Transverse colon (tissue), 3 donors: ENCODE measurements at regions not wholly inside any gene's neighbourhood (a gene's known extent, or its start where the extent isn't known, plus 50 kb on each side); places are given as distances from the start of the nearest gene placed in this dataset.

Source experiments
- EP300 ChIP-seq: sonication (generic); formaldehyde crosslinking; IDR thresholded peaks from one replicate; pipeline ENCODE4 v1.6.1; 2017; ENCODE audit warnings: antibody characterized with exemption, low read depth
- POLR2A ChIP-seq: fragments of 450-650 bp; IDR thresholded peaks from one replicate; pipeline ENCODE4 v1.6.1; 2016; ENCODE audit warnings: antibody characterized with exemption, mild to moderate bottlenecking, moderate library complexity
- TF ChIP-seq, protein P1 (sequence below), 5 experiments: fragments of 200-600 bp in 3 of 5; fragments of 450-650 bp in 2 of 5; sonication (generic) in 3 of 5; IDR thresholded peaks; 1 replicate in 2 of 5; 2 replicates in 3 of 5; pipeline ENCODE4 v1.5.1; 2016 to 2017; ENCODE audit warnings: antibody characterized with exemption in 5 of 5, inconsistent platforms in 3 of 5, mild to moderate bottlenecking in 2 of 5, moderate library complexity in 1 of 5

DNA sequence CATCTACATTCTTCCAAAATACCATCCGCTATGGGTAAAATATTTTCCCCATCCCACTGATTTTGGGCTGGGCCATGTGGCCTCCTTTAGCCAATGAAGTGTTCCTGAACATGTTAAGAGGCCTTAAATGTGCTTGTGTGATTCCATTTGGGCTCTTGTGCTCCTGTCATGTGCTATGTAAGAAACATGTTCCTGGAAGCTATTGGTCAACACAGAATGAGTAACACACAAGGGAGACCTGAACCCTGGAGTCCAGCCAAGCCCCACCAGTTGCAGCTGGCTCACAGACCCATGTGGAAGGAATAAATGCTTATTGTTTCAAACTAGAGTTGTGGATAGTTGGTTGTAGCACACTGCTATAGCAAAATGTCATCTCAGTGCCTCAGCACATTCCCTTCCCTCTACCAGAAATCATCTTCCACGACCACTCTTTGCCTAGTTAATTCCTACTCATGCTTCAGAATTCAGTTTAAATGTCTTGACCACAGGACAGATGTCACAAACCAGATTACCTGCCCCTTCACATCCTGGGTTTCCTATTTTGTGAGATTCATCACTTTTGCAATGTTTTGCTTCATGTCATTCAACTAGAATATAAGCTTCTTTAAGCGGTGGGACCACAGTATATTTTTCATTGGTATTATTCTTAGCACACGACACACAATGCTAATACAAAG is 217.3 kb upstream of the EEA1 start:
- TF ChIP-seq POLR2A (no peak), EP300 (no peak)
- TF ChIP-seq, protein P1, sequence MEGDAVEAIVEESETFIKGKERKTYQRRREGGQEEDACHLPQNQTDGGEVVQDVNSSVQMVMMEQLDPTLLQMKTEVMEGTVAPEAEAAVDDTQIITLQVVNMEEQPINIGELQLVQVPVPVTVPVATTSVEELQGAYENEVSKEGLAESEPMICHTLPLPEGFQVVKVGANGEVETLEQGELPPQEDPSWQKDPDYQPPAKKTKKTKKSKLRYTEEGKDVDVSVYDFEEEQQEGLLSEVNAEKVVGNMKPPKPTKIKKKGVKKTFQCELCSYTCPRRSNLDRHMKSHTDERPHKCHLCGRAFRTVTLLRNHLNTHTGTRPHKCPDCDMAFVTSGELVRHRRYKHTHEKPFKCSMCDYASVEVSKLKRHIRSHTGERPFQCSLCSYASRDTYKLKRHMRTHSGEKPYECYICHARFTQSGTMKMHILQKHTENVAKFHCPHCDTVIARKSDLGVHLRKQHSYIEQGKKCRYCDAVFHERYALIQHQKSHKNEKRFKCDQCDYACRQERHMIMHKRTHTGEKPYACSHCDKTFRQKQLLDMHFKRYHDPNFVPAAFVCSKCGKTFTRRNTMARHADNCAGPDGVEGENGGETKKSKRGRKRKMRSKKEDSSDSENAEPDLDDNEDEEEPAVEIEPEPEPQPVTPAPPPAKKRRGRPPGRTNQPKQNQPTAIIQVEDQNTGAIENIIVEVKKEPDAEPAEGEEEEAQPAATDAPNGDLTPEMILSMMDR (IDR thresholded peaks at IDR 0.05) = no peak
